ENCODE measurements at regions not wholly inside any gene's neighbourhood (a gene's known extent, or its start where the extent isn't known, plus 50 kb on each side); places are given as distances from the start of the nearest gene placed in this dataset.

GRCh38 chrX:38864165-38864564, 62.9 kb downstream of the MID1IP1 start:
- H3K4me2 ChIP-seq (ENCODE audit: low read length) = no peak overlapping the region
- H3K9me2 ChIP-seq (ENCODE audit: insufficient read depth, low read length) = no peaks in the 10 kb centered on the region
- no peak overlapping the region for H3K9ac ChIP-seq (ENCODE audit: low read length)
- H3K27me3 ChIP-seq (ENCODE audit: insufficient read depth, low read depth, low read length) = no peaks in the 10 kb centered on the region
- H3K27ac ChIP-seq (ENCODE audit: low read length) = no peak overlapping the region
- TF ChIP-seq SMC3 (conservative IDR thresholded peaks at IDR 0.05; ENCODE audit: poor library complexity) (no peak), POLR2AphosphoS5 (IDR thresholded peaks at IDR 0.05) (no peak), EP300 (conservative IDR thresholded peaks at IDR 0.05; ENCODE audit: poor library complexity, severe bottlenecking) (no peak), MXI1 (conservative IDR thresholded peaks at IDR 0.05; ENCODE audit: poor library complexity, severe bottlenecking) (no peak)
- no peaks in the 10 kb centered on the region for H4K20me1 ChIP-seq (ENCODE audit: insufficient read depth)
- no peaks in the 10 kb centered on the region for H3K36me3 ChIP-seq (ENCODE audit: insufficient read depth, low read length)
- H3K79me2 ChIP-seq (replicated peaks; ENCODE audit: insufficient read depth, low read length) = no peaks in the 10 kb centered on the region
- H3K4me3 ChIP-seq (ENCODE audit: low read length) = no peak overlapping the region
- H3F3A ChIP-seq (ENCODE audit: insufficient read depth, low read length, poor library complexity, severe bottlenecking) = no peaks in the 10 kb centered on the region
- no peaks in the 10 kb centered on the region for H3K9me3 ChIP-seq (ENCODE audit: low read length)
- no peak overlapping the region for H2AFZ ChIP-seq (ENCODE audit: low read depth, low read length)

GRCh38 chrX:38868321-38868720, 67.1 kb downstream of the MID1IP1 start:
- H3F3A ChIP-seq (ENCODE audit: insufficient read depth, low read length, poor library complexity, severe bottlenecking) = no peaks in the 10 kb centered on the region
- no peaks in the 10 kb centered on the region for H4K20me1 ChIP-seq (ENCODE audit: insufficient read depth)
- no peak overlapping the region for H2AFZ ChIP-seq (ENCODE audit: low read depth, low read length)
- H3K9me3 ChIP-seq (ENCODE audit: low read length) = no peaks in the 10 kb centered on the region
- H3K9ac ChIP-seq (ENCODE audit: low read length) = no peak overlapping the region
- H3K27me3 ChIP-seq (ENCODE audit: insufficient read depth, low read depth, low read length) = no peaks in the 10 kb centered on the region
- no peak overlapping the region for H3K4me2 ChIP-seq (ENCODE audit: low read length)
- no peak overlapping the region for H3K4me3 ChIP-seq (ENCODE audit: low read length)
- no peaks in the 10 kb centered on the region for H3K36me3 ChIP-seq (ENCODE audit: insufficient read depth, low read length)
- no peaks in the 10 kb centered on the region for H3K9me2 ChIP-seq (ENCODE audit: insufficient read depth, low read length)
- H3K27ac ChIP-seq (ENCODE audit: low read length) = no peak overlapping the region
- TF ChIP-seq TAF1 (IDR thresholded peaks at IDR 0.05; ENCODE audit: low read depth) (no peak), CTCF (IDR thresholded peaks at IDR 0.05; ENCODE audit: poor library complexity, severe bottlenecking) (no peak), EP300 (conservative IDR thresholded peaks at IDR 0.05; ENCODE audit: poor library complexity, severe bottlenecking) (no peak), EZH2 (IDR thresholded peaks at IDR 0.05; ENCODE audit: borderline replicate concordance, insufficient read depth, low read length, poor library complexity, severe bottlenecking) (no peak), SMC3 (conservative IDR thresholded peaks at IDR 0.05; ENCODE audit: poor library complexity) (no peak), POLR2AphosphoS5 (IDR thresholded peaks at IDR 0.05) (no peak), MXI1 (conservative IDR thresholded peaks at IDR 0.05; ENCODE audit: poor library complexity, severe bottlenecking) (no peak), RAD21 (conservative IDR thresholded peaks at IDR 0.05) (no peak), REST (IDR thresholded peaks at IDR 0.05; ENCODE audit: borderline replicate concordance) (no peak)
- H3K79me2 ChIP-seq (replicated peaks; ENCODE audit: insufficient read depth, low read length) = no peaks in the 10 kb centered on the region
